AG20443 (cell line): ENCODE measurements at regions not wholly inside any gene's neighbourhood (a gene's known extent, or its start where the extent isn't known, plus 50 kb on each side); places are given as distances from the start of the nearest gene placed in this dataset.

Experiments
- DNase-seq: peaks from one replicate; pipeline ENCODE4 v3.0.0; 2012; ENCODE audit warnings: low spot score, mixed read lengths

DNA sequence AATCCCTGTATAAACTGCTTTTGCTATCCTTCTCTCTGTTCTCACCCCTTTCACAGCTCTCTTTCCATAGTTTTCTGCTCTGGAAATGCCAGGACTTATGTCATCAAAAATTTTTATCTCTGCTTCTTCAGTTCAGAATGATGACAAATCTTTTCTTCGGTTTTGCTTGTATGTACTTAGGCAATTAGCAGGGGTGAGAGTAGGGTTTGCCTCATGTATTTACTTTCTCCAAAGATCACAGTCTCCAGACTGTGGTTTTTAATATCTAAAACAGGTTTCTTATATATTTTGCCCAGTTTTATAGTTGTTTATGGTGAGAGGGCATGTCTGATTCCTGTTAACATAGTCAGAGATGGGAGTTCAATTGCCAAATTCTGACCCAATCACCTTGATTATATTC lies 235.4 kb upstream of the LYPLAL1 start:
- DNase-seq = no peak

DNA sequence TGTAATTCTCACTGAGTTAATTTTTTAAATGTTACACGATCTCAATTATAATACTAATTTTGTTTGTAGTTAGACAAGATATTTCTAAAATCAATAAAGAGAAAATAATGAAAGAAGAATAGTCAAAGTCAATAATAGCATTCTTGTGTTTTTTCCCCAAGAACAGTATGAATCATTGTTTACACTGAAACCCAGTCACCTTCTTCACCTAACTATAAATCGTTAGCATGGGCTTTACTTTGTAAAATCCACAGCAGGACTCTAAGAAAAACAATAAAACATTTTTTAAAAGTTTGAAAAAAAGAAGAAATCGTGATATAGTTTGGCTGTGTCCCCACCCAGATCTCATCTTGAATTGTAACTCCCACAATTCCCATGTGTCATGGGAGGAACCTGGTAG lies 234.6 kb upstream of the LYPLAL1 start:
- no peak for DNase-seq

DNA sequence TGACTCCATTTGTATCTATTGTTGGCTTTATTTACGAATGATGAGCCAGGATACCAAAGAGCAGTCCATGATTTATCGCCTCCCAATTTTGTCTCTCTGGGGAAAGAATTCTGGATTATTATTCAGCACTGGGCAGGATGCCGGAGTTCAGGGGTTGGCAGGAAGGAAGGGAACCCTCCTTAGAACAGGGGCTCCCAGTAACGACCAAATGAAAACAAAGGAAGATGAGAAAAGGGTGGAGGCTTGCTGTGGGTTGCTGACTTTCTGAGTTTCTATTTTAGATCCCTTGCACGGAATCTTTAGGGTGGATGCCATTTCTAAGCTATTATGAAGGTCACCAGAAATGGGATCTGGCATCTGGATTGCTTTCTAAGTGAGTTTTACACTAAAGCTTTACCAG lies 231.2 kb upstream of the LYPLAL1 start:
- DNase-seq = peak; percentile 56

DNA sequence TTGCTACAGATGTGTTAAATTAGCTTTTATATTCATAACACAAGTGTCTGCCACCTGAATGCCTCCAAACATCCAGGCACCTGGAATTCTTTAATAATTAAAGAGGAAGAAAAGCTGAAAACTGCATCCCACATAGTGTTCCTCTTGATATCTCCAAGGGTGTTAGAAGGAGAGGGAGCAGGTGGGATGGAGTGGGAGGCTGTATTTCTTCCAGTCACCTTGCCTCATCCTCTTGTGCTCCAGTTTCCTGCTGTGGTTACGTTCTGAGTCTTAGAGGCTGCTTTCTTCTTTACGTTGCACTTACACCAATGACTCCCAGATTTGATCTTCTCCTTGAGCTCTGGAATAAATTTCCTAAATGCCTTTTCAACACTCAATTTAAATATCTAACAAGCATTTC lies 230.3 kb upstream of the LYPLAL1 start:
- no peak for DNase-seq

DNA sequence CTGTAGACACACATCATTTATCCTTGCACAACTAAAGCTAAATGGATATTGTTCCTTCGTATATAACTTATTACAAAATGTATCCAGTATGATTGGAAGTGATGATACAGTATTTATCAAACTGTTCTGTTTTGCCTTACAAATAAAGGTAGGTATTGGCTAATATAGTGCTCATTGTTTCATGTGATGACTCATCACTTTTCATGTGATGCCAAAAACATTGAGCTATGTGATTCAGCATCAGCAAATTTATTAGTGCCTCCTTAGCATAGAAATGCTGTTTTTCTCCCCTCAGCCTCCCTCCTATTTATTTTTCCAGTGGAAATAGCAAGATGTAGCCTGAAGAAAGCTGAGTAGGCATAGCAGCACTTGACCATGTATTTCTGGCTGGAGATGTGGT lies 228.6 kb upstream of the LYPLAL1 start:
- no peak for DNase-seq

DNA sequence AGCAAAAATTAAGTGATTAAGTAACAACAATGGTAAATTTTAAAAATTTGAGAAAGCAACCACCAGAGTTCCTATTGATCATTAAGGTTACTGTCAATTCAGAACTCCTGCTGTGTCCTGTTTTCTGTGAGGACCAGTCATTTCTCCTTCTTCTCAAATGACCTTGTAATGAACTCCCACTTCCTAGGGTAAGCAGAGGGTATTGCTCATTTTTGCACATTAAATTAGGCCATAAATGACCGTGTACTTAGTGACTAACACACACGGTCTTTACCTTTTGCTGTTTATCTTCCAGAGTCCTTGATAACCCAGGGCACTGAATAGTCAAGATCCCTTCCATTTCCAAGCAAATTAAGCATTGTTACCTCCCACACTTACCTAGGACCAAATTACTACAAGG lies 227.5 kb upstream of the LYPLAL1 start:
- DNase-seq = no peak

DNA sequence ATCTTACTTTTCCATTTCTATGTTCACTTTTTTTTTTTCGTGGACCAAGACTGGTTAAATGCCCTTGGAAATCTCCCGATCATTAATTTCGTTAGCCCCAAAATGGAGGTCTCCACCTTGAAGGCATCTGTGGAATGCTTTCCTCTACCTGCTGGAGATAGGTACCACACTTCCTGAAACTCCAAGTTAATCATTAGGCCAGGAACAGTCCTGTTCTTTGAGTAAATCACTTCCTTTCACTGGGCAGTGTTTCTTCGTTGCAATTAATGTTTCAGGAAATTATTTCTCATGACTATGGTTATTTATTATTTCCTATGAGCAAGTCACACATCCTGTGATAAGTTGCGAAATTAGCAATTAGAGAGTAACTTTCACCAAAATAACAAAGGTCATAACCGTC lies 225.2 kb upstream of the LYPLAL1 start:
- no peak for DNase-seq

DNA sequence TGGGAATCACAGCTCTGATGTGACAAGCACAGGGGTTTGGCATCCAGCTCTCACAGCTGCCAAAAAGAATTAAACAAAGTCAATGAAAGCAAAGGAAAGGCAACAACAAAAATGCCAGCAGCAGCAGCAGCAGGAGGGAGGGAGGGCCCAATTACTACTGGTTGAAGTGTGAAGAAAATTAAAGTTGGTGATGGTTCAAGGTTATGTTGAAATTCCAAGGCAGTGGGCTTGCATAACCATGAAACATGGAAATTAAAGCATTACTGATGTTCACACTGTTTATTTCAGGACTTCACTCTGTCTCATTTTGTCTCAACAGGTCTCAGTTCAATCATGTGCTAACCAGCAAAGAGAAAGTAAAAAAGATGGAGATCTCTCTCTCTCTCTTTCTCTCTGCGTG lies 220.3 kb upstream of the LYPLAL1 start:
- no peak for DNase-seq

DNA sequence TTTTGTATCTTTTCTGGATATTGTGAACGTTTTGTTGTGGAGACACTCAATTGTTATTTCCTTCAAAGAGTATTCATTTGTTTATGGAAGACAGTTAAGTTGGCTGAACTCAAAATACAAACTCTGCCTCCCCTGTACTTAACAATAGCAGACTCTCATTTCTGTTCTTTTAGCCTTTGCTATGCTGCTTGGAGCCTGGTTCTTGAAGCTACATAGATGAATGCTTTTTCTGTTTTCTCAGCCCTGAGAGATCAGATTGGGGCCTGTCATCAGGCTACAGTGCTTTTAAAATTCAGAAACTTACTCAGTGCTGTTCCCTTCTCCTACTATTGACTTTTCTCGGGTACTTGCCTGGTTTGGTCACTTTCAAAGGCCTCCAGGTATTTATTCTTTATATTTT lies 215.7 kb upstream of the LYPLAL1 start:
- DNase-seq = no peak

DNA sequence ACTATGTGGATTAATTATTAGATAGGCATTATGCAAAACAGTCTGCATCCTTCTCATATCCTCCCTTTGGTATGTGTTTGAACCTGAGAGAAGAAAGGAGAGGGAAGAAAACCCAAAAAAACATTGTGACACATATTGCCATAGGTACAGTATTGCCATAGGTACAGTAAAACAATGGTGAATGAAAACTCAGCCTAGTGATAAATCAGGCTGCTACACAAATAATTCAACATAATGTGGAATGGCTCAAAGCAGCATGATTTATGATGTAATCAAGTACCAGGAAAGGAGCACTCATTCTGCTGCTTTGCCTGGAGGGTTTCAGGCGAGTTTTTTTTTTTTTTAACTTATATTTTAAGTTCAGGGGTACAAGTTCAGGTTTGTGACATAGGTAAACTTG lies 213.9 kb upstream of the LYPLAL1 start:
- no peak for DNase-seq

DNA sequence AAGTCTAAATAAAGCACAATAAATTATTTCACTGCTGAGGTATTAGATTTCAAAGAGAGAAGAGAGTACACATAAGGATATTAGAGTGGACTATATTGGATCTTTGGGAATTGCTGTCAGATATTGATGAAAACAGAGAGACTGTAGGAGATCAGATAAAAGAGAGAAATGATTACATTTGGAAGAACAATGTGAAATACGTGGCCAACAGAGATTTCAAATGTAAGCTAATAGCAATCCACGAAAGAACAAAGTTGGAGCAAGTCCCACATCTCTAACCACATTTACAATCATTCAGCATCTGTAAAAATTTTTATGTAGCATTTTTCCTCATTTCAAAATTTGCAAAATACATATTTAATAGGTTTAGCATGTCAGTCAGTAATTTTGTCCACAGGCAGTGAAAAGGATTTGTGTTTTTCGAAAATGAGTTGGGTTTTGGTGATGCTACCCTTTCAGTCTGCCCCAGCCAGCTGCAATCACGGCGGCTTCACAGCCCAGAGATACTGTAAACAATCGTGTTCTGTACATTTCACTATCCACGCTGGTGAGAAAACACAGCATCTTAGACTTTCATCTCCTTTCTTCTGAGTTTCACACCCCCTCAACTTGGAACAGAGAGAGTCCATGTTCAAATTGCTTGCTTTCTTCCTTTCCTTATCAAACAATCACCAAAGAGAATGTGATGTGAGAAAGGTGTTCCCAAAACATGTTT lies 209.1 kb upstream of the LYPLAL1 start:
- no peak for DNase-seq

DNA sequence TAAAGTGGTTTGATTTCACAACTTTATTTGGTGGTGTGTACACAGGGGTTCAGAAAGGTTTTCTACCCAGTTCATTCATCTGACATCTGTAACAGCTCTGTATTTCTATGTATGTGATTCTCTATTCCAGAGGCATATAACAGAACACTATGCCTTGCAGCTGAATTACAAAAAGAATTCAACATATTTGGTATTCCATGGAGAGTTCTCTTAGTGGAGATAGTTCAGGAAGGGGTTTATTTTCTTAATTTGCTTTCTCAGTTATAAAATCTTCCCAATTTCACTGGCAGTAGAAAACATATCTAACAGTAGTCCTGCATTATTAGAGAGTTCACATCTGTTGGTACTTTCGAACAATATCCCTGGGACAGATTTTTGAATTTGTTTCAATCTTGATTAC lies 207.9 kb upstream of the LYPLAL1 start:
- no peak for DNase-seq

DNA sequence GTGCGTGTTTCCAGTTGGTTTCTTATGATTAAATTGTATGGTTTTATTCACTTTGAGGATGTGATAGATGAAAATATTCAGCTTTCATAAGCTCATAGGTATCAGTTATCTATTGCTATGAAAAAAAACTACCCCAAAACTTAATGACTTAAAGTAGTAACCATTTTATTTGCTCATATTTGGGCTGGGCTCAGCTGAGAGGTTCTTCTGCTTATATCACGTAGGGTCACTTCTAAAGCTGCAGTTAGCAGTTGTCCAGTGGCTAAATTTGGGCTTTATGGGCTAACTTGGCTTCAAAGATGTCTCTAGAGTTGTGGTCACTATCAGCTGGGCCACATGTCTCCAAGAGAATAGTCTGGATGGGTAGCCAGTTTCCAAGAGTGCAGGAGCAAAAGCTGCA lies 206.4 kb upstream of the LYPLAL1 start:
- DNase-seq = no peak

DNA sequence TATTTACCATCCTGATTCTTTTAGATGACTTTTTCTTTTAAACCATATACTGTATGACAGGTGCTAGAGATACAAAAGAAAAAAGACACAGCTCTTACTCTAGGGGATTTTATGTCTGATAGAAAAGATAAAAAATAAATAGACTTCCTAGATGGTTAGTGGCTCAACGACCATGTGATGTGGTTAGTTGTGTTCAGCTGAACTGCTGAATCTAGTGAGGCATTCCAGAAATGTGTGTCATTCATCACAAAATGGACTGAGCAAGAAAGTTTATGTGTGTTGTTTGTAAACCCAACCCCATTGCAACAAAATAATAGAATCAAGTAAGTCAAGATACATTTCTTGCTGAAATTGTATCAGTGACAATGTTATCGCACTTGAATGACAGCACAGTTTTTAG lies 205.8 kb upstream of the LYPLAL1 start:
- no peak for DNase-seq

DNA sequence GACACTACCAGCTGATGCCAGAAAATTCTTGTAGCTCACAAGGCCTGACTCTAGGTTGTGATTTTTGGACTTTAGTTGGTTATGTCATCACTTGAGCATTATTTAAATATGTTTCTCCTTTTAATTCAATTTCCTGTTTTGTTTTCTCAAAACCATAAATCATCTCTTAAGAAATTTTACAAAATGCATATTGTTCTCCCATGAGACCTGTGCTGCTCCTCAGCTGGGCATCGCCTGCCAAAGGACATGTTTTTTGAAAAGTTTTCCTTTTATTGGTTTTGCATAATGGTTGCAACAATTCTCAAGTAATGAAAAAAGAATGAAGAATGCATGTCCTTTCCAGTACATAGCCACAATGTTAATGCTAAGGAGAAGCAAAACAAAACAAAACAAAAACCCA lies 204.7 kb upstream of the LYPLAL1 start:
- DNase-seq = peak; percentile 15

DNA sequence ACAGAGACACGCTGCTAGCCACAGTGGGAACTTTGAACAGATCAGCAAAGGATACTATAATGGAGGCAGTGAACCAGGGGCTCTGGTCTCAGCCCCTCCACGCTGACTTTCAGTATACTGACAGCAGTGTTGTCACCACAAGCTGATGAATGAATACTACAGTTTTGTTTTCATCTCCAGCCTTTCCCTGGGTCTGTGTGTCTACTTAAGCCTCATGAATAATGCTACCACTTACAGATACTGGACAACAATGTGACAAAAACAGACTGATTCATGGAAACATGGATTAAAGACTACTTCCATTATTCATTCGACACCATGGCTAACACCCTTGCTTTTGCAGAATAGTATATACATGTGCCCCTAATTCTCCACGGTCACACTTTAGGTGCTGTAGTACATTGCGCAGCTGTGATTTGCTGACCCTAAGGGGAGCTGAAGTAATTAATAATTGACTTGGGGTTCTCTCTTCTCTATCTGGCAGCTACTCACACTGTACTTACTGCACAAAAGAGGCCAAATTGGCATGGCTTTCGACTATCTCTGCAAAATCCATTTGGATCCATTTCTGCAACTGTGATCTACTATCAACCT lies 203.2 kb upstream of the LYPLAL1 start:
- DNase-seq = no peak

DNA sequence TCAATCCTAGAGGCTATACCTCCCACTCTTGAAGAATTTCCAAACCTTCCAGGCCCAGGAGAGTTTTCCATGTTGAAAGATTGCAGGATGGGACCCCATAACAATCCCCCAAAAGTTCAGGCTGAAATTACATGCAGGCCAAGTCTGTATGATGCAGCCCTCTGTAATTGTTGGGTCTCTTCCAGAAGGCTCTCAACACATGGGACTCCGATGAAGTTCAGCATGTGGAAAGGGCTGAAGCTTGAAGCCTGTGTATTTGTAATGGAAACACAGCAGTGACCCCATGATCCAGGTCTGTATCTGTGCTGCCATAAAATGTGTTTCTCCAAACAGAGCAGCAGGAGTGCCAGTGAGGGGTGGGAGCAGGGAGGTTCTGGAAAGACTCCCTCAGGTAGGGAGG lies 202.5 kb upstream of the LYPLAL1 start:
- DNase-seq = no peak

DNA sequence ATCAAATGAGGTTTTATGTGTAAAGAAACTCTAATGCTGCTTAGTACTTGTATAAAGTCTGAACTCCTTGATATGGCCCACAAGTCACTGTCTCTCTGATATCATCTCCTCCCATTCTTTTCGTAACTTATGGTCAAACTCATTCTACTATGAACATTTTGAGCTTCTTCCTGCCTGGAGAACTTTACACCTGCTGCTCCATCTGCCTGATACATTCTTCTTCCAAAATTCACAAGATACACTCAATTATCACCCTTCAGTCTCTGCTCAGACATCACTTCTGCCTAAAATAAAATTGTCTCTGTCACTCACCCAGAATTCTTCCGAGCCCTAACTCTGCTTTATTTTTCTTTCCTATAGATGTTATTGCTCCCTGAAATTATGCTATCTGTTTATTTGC lies 192.8 kb upstream of the LYPLAL1 start:
- no peak for DNase-seq

DNA sequence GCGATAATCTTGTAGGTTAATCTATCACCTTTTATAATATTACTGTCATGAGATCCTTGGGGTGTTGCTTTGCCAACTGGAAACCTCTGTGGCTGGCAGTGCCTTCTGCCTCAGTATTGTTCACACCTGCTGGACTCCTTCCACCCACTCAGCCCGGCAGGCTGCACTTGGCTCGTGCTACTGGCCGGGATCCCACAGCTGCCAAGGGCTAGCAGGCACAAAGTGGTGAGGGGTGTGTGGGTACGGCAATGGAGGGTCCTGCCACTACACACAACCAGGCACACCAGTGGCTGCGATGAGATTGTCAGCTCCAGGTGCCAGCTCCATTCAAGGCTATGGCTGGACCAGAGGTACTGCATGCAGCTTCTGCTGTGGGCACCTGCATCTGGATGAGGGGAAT lies 191.2 kb upstream of the LYPLAL1 start:
- DNase-seq = no peak

DNA sequence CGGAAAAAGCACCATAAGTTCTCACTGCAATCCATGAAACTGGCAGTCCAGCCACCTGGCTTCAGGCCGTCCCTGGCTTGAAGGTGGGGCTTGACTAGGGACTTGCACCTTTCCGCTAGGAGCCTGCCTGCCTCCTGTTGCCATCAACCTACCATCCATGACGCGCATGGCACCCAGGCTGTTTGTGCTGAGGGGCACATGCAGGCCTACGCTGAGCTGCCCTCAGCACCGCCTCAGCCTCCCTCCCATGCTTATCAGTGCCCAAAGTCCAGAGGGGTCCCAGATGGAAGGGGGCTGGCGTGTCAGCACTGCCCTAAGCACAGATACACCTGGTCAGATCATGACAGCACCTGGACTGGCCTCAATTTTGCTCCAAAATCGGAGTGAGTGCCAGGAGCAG lies 190.2 kb upstream of the LYPLAL1 start:
- no peak for DNase-seq

DNA sequence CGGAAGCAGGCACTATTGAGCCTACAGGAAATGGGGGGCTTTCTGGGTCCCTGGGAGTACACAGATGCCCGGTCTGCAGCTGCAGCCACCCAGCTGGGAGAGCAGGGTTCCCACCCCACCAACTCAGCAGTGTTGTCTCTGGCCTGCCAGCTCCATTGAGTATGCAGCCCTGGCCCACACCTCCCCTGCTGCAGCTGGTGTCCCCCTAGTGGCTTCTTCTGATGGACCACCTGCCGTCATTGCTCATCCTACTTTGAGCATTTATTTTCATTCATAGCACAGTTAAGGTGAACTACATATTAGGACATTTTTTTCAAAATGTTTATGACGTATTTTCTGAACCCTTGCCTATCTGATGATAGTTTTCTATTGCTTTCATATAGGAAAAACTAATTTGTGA lies 189.8 kb upstream of the LYPLAL1 start:
- no peak for DNase-seq

DNA sequence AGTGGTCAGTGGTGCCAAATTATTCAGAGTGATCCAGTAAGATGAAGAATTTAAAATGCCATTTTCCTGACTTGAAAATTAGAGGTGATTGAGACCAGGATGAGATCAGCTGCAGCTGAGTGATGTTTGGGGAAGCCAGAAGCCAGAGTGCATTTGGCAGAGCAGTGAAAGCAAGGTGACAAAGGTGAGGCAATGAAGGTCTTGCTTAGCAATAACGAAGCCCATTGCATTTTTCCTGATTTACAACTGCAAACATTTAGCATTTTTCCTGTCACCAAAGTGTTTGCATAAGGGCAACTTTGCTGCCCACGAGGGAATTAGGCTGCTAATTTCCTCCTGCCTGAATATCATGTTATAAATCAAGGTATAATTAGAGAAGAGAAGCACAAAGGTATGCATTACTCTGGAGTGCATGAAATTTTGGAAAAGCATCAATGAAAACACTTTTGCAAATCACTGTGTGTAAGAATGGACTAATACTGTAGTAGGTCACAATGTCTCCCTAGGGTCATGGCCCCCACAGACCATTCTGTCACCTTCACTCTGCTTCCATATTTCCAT lies 188.2 kb upstream of the LYPLAL1 start:
- no peak for DNase-seq

DNA sequence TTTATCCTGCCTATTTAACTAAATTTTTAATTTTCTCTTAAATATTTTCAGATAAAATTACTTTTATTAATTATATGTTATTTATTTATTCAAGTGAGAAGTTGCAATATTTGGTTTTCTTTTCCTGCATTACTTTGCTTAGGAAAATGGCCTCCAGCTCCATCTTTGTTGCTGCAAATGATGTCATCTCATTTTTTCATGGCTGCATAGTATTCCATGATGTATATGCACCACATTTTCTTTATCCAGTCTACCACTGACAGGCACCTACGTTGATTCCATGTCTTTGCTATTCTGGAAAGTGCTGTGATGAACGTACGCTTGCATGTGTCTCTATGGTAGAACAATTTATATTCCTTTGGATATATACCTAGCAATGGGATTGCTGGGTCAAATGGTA lies 186.9 kb upstream of the LYPLAL1 start:
- DNase-seq = no peak

DNA sequence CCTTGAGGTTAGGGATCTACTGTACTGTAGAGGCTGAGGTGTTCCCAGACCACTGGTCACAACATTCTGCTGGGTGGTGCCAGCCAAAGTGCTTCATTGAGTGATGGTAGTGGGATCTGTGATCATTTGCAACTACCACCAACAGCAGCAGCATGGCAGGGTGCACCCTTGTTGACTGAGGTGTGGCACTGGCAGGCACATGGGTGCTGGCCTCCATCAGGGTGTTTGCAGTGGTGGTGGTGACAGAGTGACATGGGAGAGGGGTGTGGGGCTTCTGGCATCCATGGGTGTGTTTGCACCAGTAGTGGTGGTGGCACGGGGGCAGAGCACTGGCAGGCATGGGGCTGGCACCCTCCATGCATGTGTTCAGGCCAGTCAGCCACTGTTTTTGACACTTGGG lies 183.7 kb upstream of the LYPLAL1 start:
- DNase-seq = no peak
